GM12864 (cell line): ENCODE measurements at regions not wholly inside any gene's neighbourhood (a gene's known extent, or its start where the extent isn't known, plus 50 kb on each side); places are given as distances from the start of the nearest gene placed in this dataset.

Source experiments
- DNase-seq: peaks from one replicate; pipeline ENCODE4 v3.0.0-alpha.2; 2011; ENCODE audit warnings: low read depth
- H3K4me3 ChIP-seq: 2 replicates; pipeline ENCODE4 v1.5.1; 2011; ENCODE audit warnings: mild to moderate bottlenecking, low read depth, low read length, control low read depth
- CTCF ChIP-seq: IDR thresholded peaks from 2 replicates; pipeline ENCODE4 v1.5.1; 2011; ENCODE audit warnings: low read depth, mild to moderate bottlenecking, moderate library complexity, low read length, control low read depth, inconsistent platforms; ENCODE audit errors: missing control alignments

- no peak for DNase-seq
- TF ChIP-seq CTCF = no peak
- H3K4me3 ChIP-seq = no peak overlapping the region
Observed at GRCh38 chr5:67390935-67391334, 194.3 kb upstream of the CD180 start.

DNA sequence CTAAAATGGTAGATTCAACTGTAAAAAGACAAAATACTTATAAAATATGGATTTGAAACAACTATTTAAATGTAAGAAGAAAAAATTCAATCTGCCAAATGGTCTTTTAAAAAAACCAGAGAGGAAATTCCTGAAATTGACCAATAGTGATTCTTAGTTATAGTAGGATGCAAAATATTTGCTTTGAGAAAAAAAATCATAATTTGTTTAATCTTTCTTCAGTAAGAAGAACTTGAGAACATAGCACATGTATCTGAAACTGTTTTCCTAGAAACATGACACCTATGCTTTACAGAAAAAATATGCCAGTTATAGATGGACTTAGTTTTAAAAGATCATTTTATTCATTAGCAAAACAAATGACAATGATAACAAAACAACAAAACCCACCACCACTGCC lies 186.9 kb upstream of the CD180 start:
- TF ChIP-seq CTCF = no peak
- DNase-seq = no peak
- H3K4me3 ChIP-seq = no peak overlapping the region

DNA sequence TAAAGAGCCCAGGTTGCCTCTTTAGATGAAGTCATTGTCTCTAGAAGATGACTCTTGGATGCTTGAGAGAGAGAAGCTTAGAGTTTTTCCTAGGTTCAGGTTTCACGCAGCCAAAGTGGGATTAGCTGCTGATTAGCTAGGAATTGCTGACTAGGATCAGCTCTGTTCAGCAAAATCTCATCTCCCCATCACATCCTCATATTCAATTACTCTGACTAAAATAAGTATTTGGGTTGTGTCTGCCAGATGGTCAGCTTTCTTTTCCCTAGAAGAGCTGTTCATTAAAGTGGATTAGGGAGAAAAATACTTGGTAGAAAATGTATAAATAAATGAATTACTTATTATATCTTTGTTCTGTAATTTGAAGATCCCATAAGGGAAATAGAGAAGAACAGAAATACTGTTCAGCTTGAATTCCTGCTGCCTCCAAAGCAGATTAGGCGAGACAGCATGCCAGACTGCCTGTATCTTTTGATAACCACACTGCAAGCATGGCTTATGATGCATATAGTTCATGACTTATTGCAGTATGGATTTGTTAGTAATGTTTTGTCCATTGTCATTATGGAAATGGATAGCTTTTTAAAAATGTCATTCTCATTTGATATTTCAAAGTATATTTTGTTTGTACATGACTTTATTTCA lies 184.8 kb upstream of the CD180 start:
- H3K4me3 ChIP-seq = no peak overlapping the region
- no peak for DNase-seq
- no peak for TF ChIP-seq CTCF

DNA sequence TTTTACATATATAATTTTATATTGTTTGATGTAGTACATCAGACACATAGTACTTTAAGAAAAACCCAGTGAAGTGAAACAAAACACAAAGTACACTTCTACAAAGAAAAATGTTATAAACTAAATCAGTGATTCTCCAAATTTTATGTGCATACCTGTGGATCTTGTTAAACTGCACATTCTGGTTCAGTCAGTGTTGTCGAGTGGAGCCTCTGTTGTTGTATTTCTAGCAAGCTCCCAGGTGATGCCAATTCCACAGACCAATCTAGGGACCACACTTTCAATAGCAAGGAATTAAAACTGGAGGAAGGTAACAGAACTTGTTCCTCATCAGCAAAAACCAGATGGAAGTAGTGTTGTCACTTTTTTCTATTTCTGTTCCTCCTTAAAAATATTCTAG lies 183.8 kb upstream of the CD180 start:
- no peak for DNase-seq
- no peak overlapping the region for H3K4me3 ChIP-seq
- TF ChIP-seq CTCF = no peak

GRCh38 chr5:67379753-67380152 lies 183.2 kb upstream of the CD180 start:
- no peak for DNase-seq
- H3K4me3 ChIP-seq = no peak overlapping the region
- TF ChIP-seq CTCF = no peak

DNA sequence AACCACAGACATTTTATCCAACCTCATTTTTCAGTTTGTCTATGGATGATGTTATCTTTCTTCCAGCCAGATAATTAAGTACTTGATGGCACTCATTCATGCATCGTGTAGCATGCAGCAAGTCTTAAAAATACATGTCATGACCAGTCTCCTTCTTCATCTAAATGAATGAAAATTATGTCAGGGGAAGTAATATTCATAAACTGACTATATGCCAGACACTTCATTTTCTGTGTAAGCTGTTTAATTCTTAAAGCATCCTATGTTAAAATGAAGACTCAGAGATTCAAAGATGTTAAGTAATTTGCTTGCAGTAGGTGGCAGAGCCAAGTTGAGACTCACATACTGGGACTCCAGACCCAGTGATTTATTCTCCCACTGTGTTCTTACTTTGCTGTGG lies 181.7 kb upstream of the CD180 start:
- no peak for DNase-seq
- no peak overlapping the region for H3K4me3 ChIP-seq
- no peak for TF ChIP-seq CTCF

DNA sequence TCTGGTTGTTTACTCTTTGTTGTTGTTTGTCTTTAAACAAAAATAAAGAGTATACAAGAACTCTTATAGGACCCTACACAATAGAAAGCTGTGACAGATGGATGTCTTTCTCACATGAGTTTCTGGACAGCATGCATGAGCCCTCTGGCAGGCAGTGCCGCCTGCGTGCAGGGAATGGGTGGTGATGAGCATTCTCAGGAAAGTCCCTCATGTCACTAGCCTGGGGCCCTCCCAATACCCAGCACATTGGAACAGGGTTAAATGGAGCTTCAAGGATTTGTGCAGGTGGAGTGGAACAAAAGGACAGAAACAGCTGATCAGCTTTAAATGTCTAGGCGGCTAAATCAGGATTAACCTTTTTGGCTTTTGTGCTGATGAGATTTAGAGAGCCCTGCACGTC lies 181.0 kb upstream of the CD180 start:
- no peak for TF ChIP-seq CTCF
- no peak overlapping the region for H3K4me3 ChIP-seq

More for the DNA sequence above, 181.0 kb upstream of the CD180 start:
- no peak for DNase-seq
